Trophoblast cell (in vitro differentiated cells and primary cell): ENCODE measurements at regions not wholly inside any gene's neighbourhood (a gene's known extent, or its start where the extent isn't known, plus 50 kb on each side); places are given as distances from the start of the nearest gene placed in this dataset.

Experiments
- DNase-seq, 2 donors: peaks; one replicate each; pipeline ENCODE4 v3.0.0-alpha.2; 2016
- H2AFZ ChIP-seq: 2 replicates; pipeline ENCODE4 v1.6.1; 2013; ENCODE audit warnings: low read length, moderate library complexity, mild to moderate bottlenecking; ENCODE audit not compliant: insufficient read depth, poor library complexity
- H2AK5ac ChIP-seq: 2 replicates; pipeline ENCODE4 v1.6.1; 2013; ENCODE audit warnings: mild to moderate bottlenecking, low read length
- H2BK120ac ChIP-seq: 2 replicates; pipeline ENCODE4 v1.6.1; 2013; ENCODE audit warnings: low read length, mild to moderate bottlenecking, moderate library complexity; ENCODE audit not compliant: insufficient read depth, poor library complexity
- H2BK12ac ChIP-seq: 2 replicates; pipeline ENCODE4 v1.6.1; 2013; ENCODE audit warnings: mild to moderate bottlenecking, low read length, moderate library complexity
- H2BK5ac ChIP-seq: 2 replicates; pipeline ENCODE4 v1.6.1; 2013; ENCODE audit warnings: low read length, low read depth, moderate library complexity, mild to moderate bottlenecking; ENCODE audit not compliant: poor library complexity
- H3K14ac ChIP-seq: 2 replicates; pipeline ENCODE4 v1.6.1; 2013; ENCODE audit warnings: mild to moderate bottlenecking, low read length
- H3K18ac ChIP-seq: 2 replicates; pipeline ENCODE4 v1.6.1; 2013; ENCODE audit warnings: mild to moderate bottlenecking, low read length
- H3K23ac ChIP-seq: 2 replicates; pipeline ENCODE4 v1.6.1; 2013; ENCODE audit warnings: low read length
- H3K27ac ChIP-seq: 2 replicates; pipeline ENCODE4 v1.5.1; 2013; ENCODE audit warnings: low read depth, mild to moderate bottlenecking, inconsistent platforms, low read length, moderate library complexity
- H3K27me3 ChIP-seq: 2 replicates; pipeline ENCODE4 v1.6.1; 2013; ENCODE audit warnings: inconsistent platforms, mild to moderate bottlenecking, low read length, moderate library complexity; ENCODE audit not compliant: insufficient read depth
- H3K36me3 ChIP-seq, 2 experiments: 1 replicate in 1 of 2; 2 replicates in 1 of 2; pipeline ENCODE4 v1.6.1; 2013; ENCODE audit warnings: low read length in 2 of 2, mild to moderate bottlenecking in 2 of 2, moderate library complexity in 1 of 2; ENCODE audit not compliant: insufficient read depth in 2 of 2, control insufficient read depth in 1 of 2
- H3K4ac ChIP-seq: 2 replicates; pipeline ENCODE4 v1.6.1; 2013; ENCODE audit warnings: low read depth, mild to moderate bottlenecking, low read length, moderate library complexity
- H3K4me1 ChIP-seq, 2 experiments: 1 replicate in 1 of 2; 2 replicates in 1 of 2; pipeline ENCODE4 v1.6.1; 2013; ENCODE audit warnings: low read length in 2 of 2, mild to moderate bottlenecking in 2 of 2, moderate library complexity in 1 of 2; ENCODE audit not compliant: insufficient read depth in 2 of 2, control insufficient read depth in 1 of 2
- H3K4me2 ChIP-seq: 2 replicates; pipeline ENCODE4 v1.6.1; 2013; ENCODE audit warnings: inconsistent platforms, mild to moderate bottlenecking, low read length, moderate library complexity
- H3K4me3 ChIP-seq: 2 replicates; pipeline ENCODE4 v1.5.1; 2013; ENCODE audit warnings: mild to moderate bottlenecking, low read depth, low read length, inconsistent platforms
- H3K79me1 ChIP-seq: one replicate; pipeline ENCODE4 v1.6.1; 2013; ENCODE audit warnings: low read length
- H3K79me2 ChIP-seq: 2 replicates; pipeline ENCODE4 v1.6.1; 2013; ENCODE audit warnings: low read length, mild to moderate bottlenecking; ENCODE audit not compliant: control insufficient read depth, insufficient read depth, poor library complexity
- H3K9ac ChIP-seq: 2 replicates; pipeline ENCODE4 v1.6.1; 2013; ENCODE audit warnings: mild to moderate bottlenecking, low read length
- H3K9me3 ChIP-seq: 2 replicates; pipeline ENCODE4 v1.6.1; 2013; ENCODE audit warnings: low read depth, mild to moderate bottlenecking, control low read depth, inconsistent platforms, low read length; ENCODE audit not compliant: insufficient read depth
- H4K12ac ChIP-seq: 2 replicates; pipeline ENCODE4 v1.6.1; 2013; ENCODE audit warnings: low read depth, mild to moderate bottlenecking, low read length, moderate library complexity
- H4K8ac ChIP-seq: 2 replicates; pipeline ENCODE4 v1.6.1; 2013; ENCODE audit warnings: low read depth, mild to moderate bottlenecking, low read length, moderate library complexity
- H4K91ac ChIP-seq: one replicate; pipeline ENCODE4 v1.6.1; 2013; ENCODE audit warnings: low read depth, mild to moderate bottlenecking, low read length, moderate library complexity
- WGBS: extraction: QIAGEN DNeasy Blood & Tissue Kit; methylation state at CpG from one replicate; pipeline ENCODE4 v1.1.7; 2013; ENCODE audit warnings: missing lambda C conversion rate; ENCODE audit not compliant: insufficient read length, insufficient coverage; ENCODE audit errors: extremely low coverage; 5-methylcytosine and 5-hydroxymethylcytosine counted together

- no CpG with 5 or more reads among the region's 2 CpGs for WGBS
- H2AFZ ChIP-seq: no peak overlapping the region
- no peak overlapping the region for H3K27ac ChIP-seq
Observed at GRCh38 chr6:156434795-156435190, 342.4 kb upstream of the ARID1B start.

GRCh38 chr6:156434049-156434794 is 343.0 kb upstream of the ARID1B start:
- H2AFZ ChIP-seq: no peak overlapping the region
- no peak for DNase-seq
- no peak overlapping the region for H2BK120ac ChIP-seq
- no peak overlapping the region for H3K4me2 ChIP-seq
- H3K36me3 ChIP-seq: no peaks in the 10 kb centered on the region
- no CpG with 5 or more reads among the region's 5 CpGs for WGBS
- no peak overlapping the region for H3K9ac ChIP-seq
- no peaks in the 10 kb centered on the region for H3K27me3 ChIP-seq
- H2BK12ac ChIP-seq: no peak overlapping the region
- H3K18ac ChIP-seq: no peak overlapping the region
- H3K79me1 ChIP-seq: no peaks in the 10 kb centered on the region
- no peak overlapping the region for H2BK5ac ChIP-seq
- H3K9me3 ChIP-seq: peaks cover 2% of the 10 kb centered on the region
- no peak overlapping the region for H3K23ac ChIP-seq
- H3K27ac ChIP-seq: no peak overlapping the region
- no peak overlapping the region for H3K4ac ChIP-seq
- no peak overlapping the region for H2AK5ac ChIP-seq
- no peak overlapping the region for H4K12ac ChIP-seq
- no peak overlapping the region for H4K91ac ChIP-seq
- no peaks in the 10 kb centered on the region for H3K79me2 ChIP-seq
- no peaks in the 10 kb centered on the region for H3K4me1 ChIP-seq
- H4K8ac ChIP-seq: no peak overlapping the region
- H3K14ac ChIP-seq: no peak overlapping the region
- no peak overlapping the region for H3K4me3 ChIP-seq

More at GRCh38 chr6:156434795-156435190, 342.4 kb upstream of the ARID1B start:
- H3K18ac ChIP-seq: no peak overlapping the region
- H3K14ac ChIP-seq: no peak overlapping the region
- H3K79me1 ChIP-seq: no peaks in the 10 kb centered on the region
- no peak overlapping the region for H3K4me3 ChIP-seq
- H2BK120ac ChIP-seq: no peak overlapping the region
- no peak overlapping the region for H4K91ac ChIP-seq
- peaks cover 2% of the 10 kb centered on the region for H3K9me3 ChIP-seq
- no peak for DNase-seq
- H3K27me3 ChIP-seq: no peaks in the 10 kb centered on the region
- H4K8ac ChIP-seq: no peak overlapping the region
- no peak overlapping the region for H3K9ac ChIP-seq
- H3K79me2 ChIP-seq: no peaks in the 10 kb centered on the region
- H3K4ac ChIP-seq: no peak overlapping the region
- H2BK5ac ChIP-seq: no peak overlapping the region
- H3K23ac ChIP-seq: no peak overlapping the region
- H2BK12ac ChIP-seq: no peak overlapping the region
- no peak overlapping the region for H2AK5ac ChIP-seq
- no peaks in the 10 kb centered on the region for H3K36me3 ChIP-seq
- no peaks in the 10 kb centered on the region for H3K4me1 ChIP-seq
- no peak overlapping the region for H3K4me2 ChIP-seq
- H4K12ac ChIP-seq: no peak overlapping the region

GRCh38 chr6:156432543-156432942 is 344.6 kb upstream of the ARID1B start:
- no peak overlapping the region for H4K12ac ChIP-seq
- H3K23ac ChIP-seq: no peak overlapping the region
- H3K4ac ChIP-seq: no peak overlapping the region
- no peaks in the 10 kb centered on the region for H3K36me3 ChIP-seq
- H2BK120ac ChIP-seq: no peak overlapping the region
- no peak overlapping the region for H3K27ac ChIP-seq
- no peak overlapping the region for H3K4me3 ChIP-seq
- H3K4me1 ChIP-seq: no peaks in the 10 kb centered on the region
- WGBS: no CpG with 5 or more reads among the region's 3 CpGs
- H3K9ac ChIP-seq: no peak overlapping the region
- no peak overlapping the region for H2BK12ac ChIP-seq
- H4K91ac ChIP-seq: no peak overlapping the region
- H3K4me2 ChIP-seq: no peak overlapping the region
- no peak overlapping the region for H3K18ac ChIP-seq
- no peak for DNase-seq
- no peaks in the 10 kb centered on the region for H3K79me1 ChIP-seq
- peaks cover 2% of the 10 kb centered on the region for H3K9me3 ChIP-seq
- H2AFZ ChIP-seq: no peak overlapping the region
- no peaks in the 10 kb centered on the region for H3K79me2 ChIP-seq
- no peak overlapping the region for H3K14ac ChIP-seq
- no peak overlapping the region for H2BK5ac ChIP-seq
- no peak overlapping the region for H2AK5ac ChIP-seq
- H4K8ac ChIP-seq: no peak overlapping the region
- no peaks in the 10 kb centered on the region for H3K27me3 ChIP-seq

GRCh38 chr6:156430386-156430785 is 346.8 kb upstream of the ARID1B start:
- Histone ChIP-seq H3K18ac (no peak overlapping the region), H3K4ac (no peak overlapping the region), H3K9me3 (peaks cover 2% of the 10 kb centered on the region), H4K91ac (no peak overlapping the region), H2BK120ac (no peak overlapping the region), H3K27ac (no peak overlapping the region), H3K9ac (no peak overlapping the region), H3K79me1 (no peaks in the 10 kb centered on the region), H3K4me2 (no peak overlapping the region), H2BK12ac (no peak overlapping the region), H3K4me1 (no peaks in the 10 kb centered on the region), H3K27me3 (no peaks in the 10 kb centered on the region), H3K79me2 (no peaks in the 10 kb centered on the region), H2BK5ac (no peak overlapping the region), H2AK5ac (no peak overlapping the region), H2AFZ (no peak overlapping the region), H3K14ac (no peak overlapping the region), H4K8ac (no peak overlapping the region), H3K36me3 (no peaks in the 10 kb centered on the region), H3K23ac (no peak overlapping the region), H4K12ac (no peak overlapping the region), H3K4me3 (no peak overlapping the region)
- no CpG with 5 or more reads among the region's 3 CpGs for WGBS
- no peak for DNase-seq
